Ammon's horn (tissue), 1 donor: ENCODE measurements at regions not wholly inside any gene's neighbourhood (a gene's known extent, or its start where the extent isn't known, plus 50 kb on each side); places are given as distances from the start of the nearest gene placed in this dataset.
"Not testable (repeated sequence)": the region's sequence is repeated elsewhere in the genome, so short reads cannot be mapped to it uniquely, and the experiment has no call there.

Source experiments
- DNase-seq: peaks from one replicate; pipeline ENCODE4 v3.0.0-alpha.2; 2016; ENCODE audit warnings: low spot score

DNA sequence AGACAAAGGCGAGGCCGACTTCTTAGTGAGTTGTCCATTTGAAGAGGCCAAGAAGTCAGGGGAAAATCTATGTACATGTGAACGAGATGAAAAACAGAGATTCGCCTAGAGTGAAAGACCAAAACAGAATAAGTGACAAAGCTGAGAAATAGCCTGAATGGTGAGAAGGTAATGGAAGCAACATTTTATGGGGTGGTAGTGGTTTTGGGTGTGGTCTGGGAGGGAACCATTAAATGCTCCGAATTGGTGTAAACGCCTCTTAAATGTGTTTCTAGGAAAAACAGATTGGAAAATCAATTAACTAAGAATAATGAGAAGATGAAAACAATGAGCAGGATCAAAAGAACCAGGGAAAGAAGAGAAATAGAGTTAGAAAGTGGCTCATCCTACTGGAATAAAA lies 83.8 kb upstream of the MANSC4 start:
- no peak for DNase-seq

- no peak for DNase-seq
These were observed 81.6 kb upstream of the MANSC4 start for GRCh38 chr12:27861428-27862167.

DNA sequence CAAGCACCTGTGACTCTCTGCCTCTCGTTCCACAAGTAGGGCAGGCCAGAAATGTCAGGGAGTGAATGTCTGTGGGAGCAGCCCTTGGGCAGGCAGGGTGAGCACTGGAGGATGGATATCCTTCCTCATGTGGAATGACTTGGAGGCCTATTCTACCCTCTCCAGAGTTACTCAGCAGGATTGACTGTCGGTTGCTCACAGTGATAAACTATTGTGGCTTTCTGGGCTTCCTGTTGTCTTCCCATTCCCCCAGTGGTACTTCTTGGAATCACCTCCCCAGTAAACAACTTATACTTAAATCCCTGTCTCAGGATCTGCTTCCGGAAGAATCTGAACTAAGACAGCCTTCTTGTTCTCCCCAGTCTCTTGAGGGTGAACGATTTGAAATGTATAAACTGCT lies 79.6 kb upstream of the MANSC4 start:
- no peak for DNase-seq

- not testable (repeated sequence) for DNase-seq
These were observed 77.0 kb upstream of the MANSC4 start for GRCh38 chr12:27857006-27857405.

GRCh38 chr12:27852742-27853141 lies 72.7 kb upstream of the MANSC4 start:
- no peak for DNase-seq
